ENCODE measurements at regions not wholly inside any gene's neighbourhood (a gene's known extent, or its start where the extent isn't known, plus 50 kb on each side); places are given as distances from the start of the nearest gene placed in this dataset.
"Not testable (repeated sequence)": the region's sequence is repeated elsewhere in the genome, so short reads cannot be mapped to it uniquely, and the experiment has no call there.

DNA sequence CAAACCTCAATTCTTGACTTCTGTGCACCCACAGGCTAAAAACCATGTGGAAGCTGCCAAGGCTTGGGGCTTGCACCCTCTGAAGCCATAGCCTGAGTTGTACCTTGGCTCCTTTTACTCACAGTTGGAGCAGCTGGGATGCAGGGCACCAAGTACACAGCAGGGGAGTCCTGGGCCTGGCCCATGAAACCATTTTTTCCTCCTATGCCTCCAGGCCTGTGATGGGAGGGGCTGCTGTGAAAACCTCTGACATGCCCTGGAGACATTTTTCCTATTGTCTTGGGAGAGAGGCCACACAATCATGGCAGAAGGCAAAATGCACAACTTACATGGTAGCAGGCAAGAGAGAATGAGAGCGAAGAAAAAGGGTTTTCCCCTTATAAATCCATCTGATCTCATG is 568.6 kb downstream of the SMARCA1 start:
- DNase-seq (ENCODE audit: low spot score), result not testable (repeated sequence)

DNA sequence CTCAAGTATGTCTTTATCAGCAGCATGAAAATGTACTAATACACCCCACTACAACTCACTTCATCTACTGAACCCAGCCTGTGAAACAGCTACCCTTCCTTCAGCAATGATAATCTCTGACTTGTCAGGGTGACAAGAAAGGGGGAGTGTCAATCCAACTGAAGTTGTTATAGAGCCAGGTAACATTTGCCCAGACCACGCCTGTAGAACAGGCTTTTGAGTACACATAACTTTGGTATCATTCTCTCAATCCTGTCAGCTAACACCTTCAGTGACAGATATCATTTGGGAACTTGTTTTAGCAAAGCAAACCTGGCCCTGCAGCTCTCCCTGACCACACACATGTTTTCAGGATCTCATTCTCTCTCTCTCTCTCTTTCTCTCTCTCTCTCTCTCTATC is 592.2 kb downstream of the SMARCA1 start:
- DNase-seq (ENCODE audit: low spot score), result no peak

DNA sequence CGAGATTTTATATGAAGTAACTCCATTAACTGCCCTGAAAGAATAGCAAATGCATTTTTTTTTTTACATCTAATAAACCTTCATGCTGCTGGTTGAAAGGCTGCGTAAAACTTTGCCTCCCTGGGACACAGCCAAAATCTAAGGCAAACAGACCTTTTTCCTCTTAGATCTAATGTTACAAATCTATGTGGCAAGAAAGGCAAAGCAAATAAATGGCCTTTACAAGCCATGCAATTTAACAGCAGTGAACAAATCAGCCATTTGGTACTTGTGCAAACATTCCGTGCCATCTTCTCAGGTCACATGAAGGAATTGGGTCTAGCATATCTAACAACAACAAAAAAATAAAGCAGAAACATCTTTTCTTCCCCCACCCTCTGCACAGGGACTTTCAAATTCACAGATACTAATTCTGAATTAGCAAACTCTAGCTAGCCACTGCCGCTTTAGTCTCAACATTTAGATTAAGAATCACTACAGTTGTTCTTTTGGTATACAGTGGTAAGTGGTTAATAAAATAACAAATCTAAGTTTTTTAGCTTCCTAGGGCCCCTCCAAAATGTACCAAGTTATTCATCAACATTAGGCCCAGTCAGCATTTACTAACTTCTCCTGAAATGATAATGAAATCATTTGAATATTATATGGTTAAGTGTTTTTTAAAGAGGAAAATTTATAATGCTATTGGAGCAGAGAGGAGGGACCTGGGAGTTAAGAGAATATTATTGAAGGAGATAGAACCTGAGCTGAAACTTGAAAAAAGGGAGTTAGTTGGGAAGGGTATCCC is 593.8 kb downstream of the SMARCA1 start:
- no peak for DNase-seq (ENCODE audit: low spot score)

DNA sequence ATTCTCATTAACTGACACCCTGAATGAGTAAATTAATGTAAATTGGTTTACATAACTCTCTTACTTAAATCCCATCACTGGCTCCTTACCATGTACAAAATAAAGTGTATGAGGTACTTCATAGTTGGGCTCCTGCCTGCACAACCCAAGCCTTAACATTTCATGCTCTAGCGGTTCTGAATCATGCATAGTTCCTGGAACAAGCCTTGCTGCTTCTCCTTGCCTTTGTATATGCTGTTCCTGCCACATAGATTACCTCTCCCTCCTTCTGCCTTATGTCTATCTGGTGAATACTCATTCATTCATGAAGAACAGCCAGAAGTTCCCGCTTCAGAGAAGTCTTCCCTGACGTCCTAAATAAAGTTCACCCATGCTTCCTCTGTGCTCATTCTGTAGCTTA is 594.7 kb downstream of the SMARCA1 start:
- DNase-seq (ENCODE audit: low spot score), result no peak

DNA sequence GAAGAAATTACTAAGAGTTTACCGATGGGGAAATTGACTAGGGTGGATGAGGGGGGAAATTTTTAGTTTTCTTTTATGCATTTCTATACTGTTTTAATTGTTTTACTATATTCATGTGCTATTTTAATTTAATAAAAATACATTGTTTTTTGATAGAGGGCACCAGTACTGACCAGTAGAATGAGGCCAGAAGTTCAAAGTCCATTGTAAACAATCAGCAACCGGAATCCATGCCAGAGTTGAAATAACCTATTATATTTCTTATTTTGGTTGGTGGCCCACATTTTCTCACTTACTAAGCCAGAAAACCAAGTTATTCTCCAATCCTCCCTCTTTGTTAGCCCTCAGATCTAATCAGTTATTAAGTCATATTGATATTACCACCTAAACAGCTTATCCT is 595.9 kb downstream of the SMARCA1 start:
- no peak for DNase-seq (ENCODE audit: low spot score)

DNA sequence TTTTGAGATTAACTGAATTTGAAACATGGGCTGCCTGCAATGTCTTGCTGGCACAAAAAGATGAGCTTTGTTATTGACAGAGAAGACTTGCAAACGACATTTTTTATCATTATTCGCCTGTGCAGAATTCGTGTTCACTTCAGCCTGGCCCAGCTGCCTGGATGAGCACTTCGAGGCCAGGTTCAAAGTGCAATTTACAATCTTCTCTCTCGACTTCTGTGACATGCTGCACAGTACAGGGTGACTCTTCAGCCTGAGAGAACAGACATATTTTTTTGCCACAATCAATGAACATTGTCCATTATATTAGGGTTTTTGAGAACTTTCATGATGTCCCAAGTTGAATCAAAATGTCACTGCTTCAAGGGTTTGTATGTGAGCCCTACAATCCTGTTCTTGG is 616.5 kb downstream of the SMARCA1 start:
- DNase-seq (ENCODE audit: low spot score), result no peak

DNA sequence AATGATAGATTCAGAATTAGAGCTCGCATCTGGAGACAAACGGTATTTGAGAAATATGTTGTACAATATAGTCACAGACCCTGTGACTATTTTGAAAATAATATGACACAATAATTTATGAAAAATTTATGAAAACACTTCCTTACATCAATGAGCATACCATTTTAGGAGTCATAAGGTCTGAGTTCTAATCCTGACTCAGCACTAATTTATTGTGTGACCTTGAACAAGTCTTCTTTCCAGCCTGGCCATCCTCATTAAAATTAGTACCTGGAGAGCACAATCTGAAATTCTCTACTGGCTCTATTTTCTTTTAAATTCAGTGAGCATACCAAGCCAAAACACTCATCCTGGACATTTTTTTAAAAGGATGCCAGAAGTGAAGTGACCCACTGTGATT is 622.3 kb downstream of the SMARCA1 start:
- no peak for DNase-seq (ENCODE audit: low spot score)

DNA sequence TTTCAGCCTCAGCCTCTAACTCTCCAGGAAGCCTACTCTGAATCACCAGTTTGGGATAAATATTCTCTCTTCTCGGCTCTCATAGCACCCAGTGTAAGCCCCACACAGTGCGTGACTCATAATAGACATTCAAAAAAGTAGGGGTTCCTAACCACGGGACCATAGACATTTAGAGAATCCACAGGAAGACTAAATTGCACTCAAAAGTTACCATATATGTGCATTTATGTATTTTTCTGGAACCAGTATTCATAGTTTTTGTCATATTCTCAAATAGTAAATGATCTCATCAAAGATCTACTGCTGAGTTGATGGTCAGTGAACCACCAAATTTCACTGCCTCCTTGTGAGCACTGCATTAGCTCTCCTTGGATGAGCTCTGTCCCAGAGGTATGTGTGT is 625.7 kb downstream of the SMARCA1 start:
- no peak for DNase-seq (ENCODE audit: low spot score)

DNA sequence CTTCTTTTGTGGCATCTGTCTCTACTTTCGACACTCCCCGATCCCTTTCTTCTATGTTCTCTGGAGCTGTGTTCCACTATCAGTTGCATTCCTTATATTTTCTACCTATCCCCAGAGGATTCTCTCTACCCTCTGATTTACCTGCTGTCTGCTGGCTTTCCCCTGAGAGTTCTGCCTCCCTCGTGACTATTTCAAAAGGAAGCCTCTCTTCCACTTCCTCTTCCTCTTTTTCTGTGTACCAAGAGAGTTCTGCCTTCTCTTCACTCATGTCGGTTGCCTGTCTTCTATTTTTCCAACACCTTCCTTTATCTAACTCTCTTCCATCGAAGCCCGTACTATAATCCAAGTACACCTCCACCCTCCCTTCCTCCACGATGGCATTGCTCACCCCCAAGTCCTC is 631.7 kb downstream of the SMARCA1 start:
- no peak for DNase-seq (ENCODE audit: low spot score)

DNA sequence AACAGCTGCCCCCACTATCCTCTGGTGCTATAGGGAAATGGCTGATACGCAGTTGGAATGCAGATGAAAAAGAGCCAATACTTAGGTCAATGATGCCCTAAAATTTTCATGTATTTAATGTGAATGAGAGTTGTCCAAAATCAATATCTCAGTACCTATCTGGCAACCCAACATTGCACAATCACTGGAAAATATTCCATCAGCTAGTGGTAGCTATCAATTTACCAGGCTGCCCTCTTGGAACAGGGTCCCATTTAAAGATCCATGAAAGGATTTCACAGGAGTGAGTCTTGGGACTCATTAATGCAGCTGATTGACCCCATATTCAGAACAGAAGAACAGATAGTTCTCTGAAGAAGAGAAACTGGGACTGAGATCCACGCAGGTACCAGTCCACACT is 638.9 kb downstream of the SMARCA1 start:
- no peak for DNase-seq (ENCODE audit: low spot score)

DNA sequence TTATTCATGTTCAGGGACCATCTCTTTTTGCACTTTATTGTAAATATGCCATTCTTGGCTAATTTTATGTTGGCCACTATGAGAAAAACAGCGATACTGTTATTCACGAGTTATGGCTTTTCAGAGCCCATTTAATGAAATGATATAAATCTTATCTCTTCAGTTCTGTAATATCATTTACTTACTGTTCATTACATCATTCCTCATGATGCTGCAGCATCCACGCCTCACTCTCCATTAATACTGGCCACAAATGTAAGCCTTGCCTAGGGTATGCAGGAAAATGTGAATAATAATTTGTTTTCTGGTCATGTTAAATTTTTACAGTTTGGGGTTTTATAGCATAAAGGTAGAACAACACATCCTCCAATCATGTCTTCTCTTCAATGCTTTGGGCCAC is 639.6 kb downstream of the SMARCA1 start:
- no peak for DNase-seq (ENCODE audit: low spot score)

DNA sequence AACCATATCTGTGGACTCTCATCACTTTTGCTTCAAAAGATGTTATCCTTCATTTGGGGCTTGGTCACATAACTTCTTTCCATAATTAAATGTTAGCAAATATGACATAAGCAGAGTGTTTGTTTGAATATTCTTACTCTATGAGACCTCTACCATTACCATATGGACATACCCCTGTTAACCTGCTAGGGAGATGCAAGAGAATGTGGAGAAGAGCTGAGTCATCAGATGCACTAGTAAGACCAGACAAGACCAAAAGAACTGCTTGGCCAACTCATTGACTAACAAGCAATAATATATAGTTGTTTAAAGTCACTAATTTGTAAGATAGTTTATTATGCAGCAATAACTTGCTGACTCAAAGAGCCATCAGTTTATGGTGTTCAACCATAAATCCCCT is 652.9 kb downstream of the SMARCA1 start:
- no peak for DNase-seq (ENCODE audit: low spot score)

DNA sequence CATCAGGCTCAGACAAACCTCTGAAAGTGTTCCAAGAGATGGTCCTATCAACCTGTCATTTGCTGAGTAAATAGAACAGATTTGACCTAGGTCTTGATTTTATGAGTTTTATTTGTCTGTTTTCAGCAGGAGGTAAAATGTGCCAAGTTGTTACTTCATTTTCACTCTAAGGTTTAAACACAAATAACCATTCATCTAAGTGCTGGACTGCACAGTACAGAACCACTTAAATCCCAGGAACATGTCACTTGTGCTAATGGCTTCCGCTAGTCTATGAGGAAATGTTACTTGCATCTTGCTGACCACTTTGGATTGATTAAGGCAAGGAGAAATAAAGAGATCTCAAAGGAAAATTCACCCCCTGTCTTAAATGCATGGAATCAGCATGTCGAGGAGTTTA is 660.7 kb downstream of the SMARCA1 start:
- DNase-seq (ENCODE audit: low spot score), result no peak

DNA sequence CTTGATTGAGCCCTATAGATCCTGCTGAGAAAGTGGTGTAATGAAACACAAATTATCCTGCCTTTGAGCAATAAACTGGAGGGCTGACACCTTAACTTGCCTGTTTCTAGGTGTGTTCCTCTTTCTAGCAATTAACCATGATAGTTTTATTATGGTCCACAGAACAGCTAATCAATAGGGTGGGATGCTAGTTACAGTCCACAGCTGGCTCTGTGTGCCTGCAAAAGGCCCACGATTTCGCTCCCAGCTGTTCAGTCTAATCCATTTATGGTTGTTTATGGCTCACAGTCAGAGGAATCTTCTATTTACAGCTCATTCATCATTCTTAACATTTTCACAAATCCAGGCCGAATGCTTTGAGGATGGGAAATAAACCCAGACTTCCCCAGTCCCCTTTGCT is 674.9 kb downstream of the SMARCA1 start:
- no peak for DNase-seq (ENCODE audit: low spot score)

DNA sequence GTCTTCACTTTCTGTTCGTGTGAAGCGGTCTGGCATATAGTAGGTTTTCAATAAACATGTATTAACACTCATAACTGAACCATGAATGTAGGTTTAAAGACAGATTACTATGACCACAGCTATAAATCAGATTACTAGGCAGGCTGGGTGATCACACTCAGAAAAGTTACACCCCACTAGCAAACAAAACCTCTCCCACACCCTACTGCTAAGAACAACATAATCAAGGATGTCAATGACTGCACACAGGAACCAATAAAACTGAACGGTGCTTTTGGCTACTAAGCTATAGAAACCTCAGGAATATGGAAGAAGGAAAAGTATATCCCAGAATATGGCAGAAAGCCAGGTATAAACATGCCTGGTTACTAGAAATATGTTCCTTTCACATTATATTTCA is 676.9 kb downstream of the SMARCA1 start:
- DNase-seq (ENCODE audit: low spot score), result no peak

DNA sequence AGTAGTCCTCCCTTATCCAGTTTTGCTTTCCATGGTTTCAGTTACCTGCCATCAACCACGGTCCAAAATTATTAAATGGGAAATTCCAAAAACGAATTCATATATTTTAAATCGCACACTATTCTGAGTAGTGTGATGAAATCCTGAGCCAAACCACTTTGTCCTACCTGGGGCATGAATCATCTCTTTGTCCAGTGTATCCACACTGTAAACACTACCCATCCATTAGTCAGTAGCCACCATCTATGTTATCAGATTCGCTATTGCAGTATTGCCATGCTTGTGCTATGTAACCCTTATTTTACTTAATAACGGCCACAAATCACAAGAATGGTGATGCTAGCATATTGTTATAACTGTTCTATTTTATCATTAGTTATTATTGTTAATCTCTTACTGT is 704.6 kb downstream of the SMARCA1 start:
- no peak for DNase-seq (ENCODE audit: low spot score)

DNA sequence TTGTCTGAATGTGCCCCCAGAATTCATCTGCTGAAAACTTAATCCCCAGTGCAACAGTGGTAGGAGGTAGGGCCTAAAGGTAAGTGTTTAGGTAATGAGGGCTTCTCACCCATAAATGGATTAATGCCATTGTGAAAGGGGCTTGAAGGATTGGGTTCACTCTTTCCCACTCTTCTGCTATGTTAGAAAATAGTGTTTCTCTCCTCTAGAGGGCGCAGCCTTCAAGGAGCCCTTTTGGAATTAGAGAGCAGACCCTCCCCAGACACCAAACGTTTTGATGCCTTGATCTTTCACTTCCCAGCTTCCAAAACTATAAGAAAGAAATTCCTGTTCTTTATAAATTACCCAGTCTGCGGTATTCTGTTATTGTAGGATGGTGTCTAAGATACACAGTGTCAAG is 706.4 kb downstream of the SMARCA1 start:
- DNase-seq (ENCODE audit: low spot score), result no peak

DNA sequence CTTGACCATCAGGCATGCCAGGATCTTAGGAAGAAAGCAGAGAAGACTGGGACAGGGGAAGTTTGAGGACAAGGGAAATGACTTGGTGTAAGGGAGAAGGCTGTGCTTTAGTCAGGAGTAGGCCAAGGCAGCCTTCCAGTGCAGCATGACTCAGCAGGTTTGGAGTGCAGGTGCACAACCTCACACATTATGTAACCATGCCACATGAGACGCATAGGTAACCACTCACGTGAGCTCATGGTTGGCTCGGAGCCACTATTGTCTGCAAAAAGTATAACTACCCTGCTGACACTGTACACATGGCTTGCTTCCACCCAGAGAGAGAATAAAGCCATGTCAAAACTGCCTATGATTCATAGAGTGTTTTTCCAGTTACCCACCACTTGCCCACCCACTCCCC is 715.9 kb downstream of the SMARCA1 start:
- DNase-seq (ENCODE audit: low spot score), result no peak

DNA sequence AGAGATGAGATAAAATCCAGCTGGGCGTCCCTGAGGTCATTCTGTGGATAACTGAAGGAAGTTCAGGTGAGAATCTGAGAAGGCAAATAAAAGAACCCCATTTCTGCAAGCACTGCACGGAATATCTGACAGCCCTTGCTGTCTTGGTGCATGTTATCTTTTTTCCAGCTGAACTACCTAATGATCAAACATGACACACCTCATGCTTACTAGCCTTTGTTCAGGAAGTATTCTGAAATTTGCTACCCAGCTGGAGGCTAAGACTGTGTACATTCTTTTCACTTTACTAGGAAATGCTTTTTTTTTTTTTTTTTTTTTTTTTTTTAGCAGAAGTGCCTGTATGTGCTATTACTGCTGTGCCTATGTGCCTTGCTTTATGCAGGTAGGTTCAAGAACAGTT is 718.1 kb downstream of the SMARCA1 start:
- DNase-seq (ENCODE audit: low spot score), result no peak

DNA sequence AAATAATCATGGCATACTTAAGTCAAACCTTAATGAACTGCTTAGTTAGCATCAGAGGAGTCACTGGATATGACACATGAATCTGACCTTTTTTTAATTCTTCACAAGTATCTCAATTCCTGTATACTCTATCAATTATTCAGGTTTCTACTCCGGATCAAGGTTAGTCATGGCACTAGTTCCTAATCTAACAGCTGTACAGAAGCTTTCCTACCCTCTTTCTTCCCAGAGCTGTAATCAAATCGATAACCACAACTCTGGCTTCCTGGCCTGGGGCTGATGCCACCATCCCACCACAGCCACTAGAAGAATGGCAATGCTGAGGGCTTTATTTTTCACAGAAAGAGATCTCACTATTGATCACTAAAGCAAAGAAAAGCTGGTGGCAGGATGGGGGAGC is 718.5 kb downstream of the SMARCA1 start:
- DNase-seq (ENCODE audit: low spot score), result no peak

DNA sequence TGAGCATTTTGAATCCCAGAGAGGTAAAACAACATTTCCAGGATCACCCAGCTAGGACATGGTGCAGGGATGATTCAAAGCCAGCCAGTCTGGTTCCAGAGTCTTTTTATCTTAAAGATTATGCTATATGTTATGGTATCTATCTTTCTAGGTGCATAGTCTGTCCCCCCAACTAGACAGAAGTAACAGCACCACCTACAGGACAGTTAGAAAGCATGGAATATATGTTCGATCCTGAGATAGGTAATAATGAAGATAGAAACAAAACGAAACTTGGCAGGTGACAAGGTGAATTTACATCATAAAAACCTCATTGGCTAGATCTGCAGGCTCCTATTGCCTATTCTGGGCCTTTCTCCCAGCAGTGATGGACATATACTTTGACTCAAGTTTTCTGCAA is 723.2 kb downstream of the SMARCA1 start:
- no peak for DNase-seq (ENCODE audit: low spot score)

DNA sequence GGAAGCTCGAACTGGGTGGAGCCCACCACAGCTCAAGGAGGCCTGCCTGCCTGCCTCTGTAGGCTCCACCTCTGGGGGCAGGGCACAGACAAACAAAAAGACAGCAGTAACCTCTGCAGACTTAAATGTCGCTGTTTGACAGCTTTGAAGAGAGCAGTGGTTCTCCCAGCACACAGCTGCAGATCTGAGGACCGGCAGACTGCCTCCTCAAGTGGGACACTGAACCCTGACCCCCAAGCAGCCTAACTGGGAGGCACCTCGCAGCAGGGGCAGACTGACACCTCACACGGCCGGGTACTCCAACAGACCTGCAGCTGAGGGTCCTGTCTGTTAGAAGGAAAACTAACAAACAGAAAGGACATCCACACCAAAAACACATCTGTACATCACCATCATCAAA is 730.9 kb upstream of the ACTRT1 start:
- DNase-seq (ENCODE audit: low spot score), result not testable (repeated sequence)

DNA sequence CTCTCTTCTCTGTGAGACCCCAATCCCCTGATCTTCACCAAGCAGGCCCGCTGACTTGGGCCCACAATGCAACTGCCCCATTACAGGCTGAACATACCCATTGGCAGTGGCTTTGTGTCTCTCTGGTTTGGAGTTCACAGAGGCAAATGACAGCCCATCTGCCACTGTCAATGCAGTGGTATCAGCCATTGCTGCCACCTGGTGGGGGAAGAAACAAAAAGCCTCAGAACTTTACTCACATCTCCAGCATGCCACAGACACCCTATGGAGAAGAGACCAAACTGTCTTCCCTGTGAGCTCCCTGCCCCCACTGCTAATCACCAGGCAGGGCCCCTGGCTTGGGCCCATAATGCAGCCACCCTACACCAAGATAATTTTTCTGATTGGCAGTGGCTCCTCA is 729.3 kb upstream of the ACTRT1 start:
- DNase-seq (ENCODE audit: low spot score), result no peak

DNA sequence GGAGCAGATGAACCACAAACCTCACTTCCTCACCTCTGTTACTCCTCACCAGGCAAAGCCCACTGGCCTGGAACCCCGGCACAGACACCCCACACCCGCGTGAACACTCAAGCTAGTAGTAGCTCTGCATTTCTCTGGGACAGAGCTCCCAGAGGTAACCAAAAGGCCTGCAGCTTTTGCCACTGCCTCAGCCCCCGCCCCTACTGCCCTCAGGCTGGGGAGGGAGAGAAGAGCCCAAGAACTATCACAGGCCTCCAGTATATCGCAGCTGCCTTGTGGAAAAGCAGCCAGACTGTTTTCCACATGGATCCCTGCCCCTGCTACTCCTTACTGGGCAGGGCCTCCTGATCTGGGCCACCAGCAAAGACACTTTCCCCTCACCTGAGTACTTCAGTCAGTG is 728.7 kb upstream of the ACTRT1 start:
- DNase-seq (ENCODE audit: low spot score), result no peak

DNA sequence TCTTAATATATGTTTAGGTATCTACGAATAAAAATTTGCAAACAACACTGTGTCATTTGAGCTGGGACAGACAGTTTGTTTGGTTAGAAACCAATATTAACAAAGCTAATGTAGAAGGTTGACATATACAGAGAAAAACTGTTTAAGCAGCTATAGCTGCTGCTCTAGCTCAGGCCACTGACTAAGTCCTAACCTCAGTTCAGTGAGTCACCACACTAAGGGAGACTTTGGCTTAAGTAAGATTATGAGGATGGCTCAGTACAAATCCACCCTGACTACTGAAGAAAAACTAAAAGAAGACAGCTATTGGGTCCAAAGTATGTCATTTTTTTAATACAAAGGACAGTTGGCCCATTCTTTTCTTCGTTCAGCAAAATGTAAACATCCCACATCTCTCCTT is 717.3 kb upstream of the ACTRT1 start:
- DNase-seq (ENCODE audit: low spot score), result no peak

Measured in hematopoietic multipotent progenitor cell treated with erythropoietin and hydrocortisone succinate and interleukin-3 and kit ligand, for 15 days (in vitro differentiated cells).